Left ventricle myocardium inferior (tissue), 1 donor: ENCODE measurements at regions not wholly inside any gene's neighbourhood (a gene's known extent, or its start where the extent isn't known, plus 50 kb on each side); places are given as distances from the start of the nearest gene placed in this dataset.

Experiments used
- DNase-seq: peaks from one replicate; pipeline ENCODE4 v3.0.0-alpha.2; 2020
- H3K27ac ChIP-seq: fragments of 200-600 bp; replicated peaks from 2 replicates; pipeline ENCODE4 v1.8.0; 2021
- H3K27me3 ChIP-seq: fragments of 200-600 bp; 2 replicates; pipeline ENCODE4 v1.8.0; 2021; ENCODE audit warnings: low read depth
- H3K36me3 ChIP-seq: fragments of 200-600 bp; 2 replicates; pipeline ENCODE4 v1.8.0; 2021
- H3K4me1 ChIP-seq: fragments of 200-600 bp; 2 replicates; pipeline ENCODE4 v1.8.0; 2021
- H3K4me3 ChIP-seq: fragments of 200-600 bp; 2 replicates; pipeline ENCODE4 v1.8.0; 2021; ENCODE audit warnings: mild to moderate bottlenecking, moderate library complexity
- H3K9me3 ChIP-seq: fragments of 200-600 bp; replicated peaks from 2 replicates; pipeline ENCODE4 v1.8.0; 2021
- intact Hi-C: fragments of 100-400 bp; cut with micrococcal nuclease; formaldehyde crosslinking; loops from one replicate; pipeline ENCODE4 v1.11.0; 2022
- TF ChIP-seq, protein P1 (sequence below): fragments of 200-600 bp; IDR thresholded peaks from 2 replicates; pipeline ENCODE4 v1.8.0; 2021; ENCODE audit warnings: antibody characterized with exemption, mild to moderate bottlenecking, borderline replicate concordance
- donor health status: DM: no; HTN: yes; CAD: no; lungs with severe emphysema.

DNA sequence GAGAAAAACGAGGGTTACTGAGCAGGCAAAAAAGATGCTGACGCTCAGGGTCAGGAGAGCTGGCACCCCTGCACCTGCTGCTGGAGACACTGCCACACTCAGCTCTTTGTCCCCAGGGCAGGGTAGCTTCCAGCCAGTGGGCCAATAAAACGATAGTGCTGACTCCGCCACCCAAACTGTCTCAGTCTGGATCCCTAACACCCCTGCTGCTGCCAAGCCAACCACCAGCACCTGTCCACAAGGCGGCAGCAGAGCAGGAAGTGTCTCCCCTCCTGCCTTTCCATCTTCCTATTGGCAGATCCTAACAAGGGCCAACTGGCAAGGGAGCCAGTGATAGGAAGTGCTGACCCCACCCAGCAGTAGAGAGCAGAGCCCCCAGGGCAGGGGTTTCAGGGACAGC, 531.5 kb upstream of the SALL3 start:
- no peak for DNase-seq
- Histone ChIP-seq H3K36me3 (no peaks in the 10 kb centered on the region), H3K4me1 (no peaks in the 10 kb centered on the region), H3K9me3 (peaks cover 4% of the 10 kb centered on the region), H3K4me3 (no peak overlapping the region), H3K27ac (no peak overlapping the region), H3K27me3 (peaks cover 21% of the 10 kb centered on the region)
- TF ChIP-seq, protein P1, sequence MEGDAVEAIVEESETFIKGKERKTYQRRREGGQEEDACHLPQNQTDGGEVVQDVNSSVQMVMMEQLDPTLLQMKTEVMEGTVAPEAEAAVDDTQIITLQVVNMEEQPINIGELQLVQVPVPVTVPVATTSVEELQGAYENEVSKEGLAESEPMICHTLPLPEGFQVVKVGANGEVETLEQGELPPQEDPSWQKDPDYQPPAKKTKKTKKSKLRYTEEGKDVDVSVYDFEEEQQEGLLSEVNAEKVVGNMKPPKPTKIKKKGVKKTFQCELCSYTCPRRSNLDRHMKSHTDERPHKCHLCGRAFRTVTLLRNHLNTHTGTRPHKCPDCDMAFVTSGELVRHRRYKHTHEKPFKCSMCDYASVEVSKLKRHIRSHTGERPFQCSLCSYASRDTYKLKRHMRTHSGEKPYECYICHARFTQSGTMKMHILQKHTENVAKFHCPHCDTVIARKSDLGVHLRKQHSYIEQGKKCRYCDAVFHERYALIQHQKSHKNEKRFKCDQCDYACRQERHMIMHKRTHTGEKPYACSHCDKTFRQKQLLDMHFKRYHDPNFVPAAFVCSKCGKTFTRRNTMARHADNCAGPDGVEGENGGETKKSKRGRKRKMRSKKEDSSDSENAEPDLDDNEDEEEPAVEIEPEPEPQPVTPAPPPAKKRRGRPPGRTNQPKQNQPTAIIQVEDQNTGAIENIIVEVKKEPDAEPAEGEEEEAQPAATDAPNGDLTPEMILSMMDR: no peak
- intact Hi-C loops: no loop called here

DNA sequence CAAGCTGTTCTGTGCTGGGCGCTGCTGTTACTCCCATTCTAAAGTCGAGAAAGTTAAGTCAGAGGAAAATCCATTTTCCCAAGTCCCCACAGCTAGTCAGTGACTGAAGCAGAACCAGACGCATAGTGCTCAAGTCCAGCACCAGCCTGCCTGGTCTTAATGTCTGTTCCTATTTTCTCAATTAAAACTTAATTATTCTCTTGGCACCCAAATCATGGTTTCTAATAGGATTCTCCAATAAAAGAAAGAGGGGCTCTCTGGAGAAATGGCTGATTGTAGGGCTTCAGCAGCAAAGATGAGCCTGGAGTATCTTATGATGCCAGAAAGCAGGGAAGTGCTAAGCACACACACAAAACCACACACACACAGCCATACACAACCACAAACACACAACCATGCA, 531.0 kb upstream of the SALL3 start:
- no peaks in the 10 kb centered on the region for H3K36me3 ChIP-seq
- no peaks in the 10 kb centered on the region for H3K9me3 ChIP-seq
- H3K27ac ChIP-seq: no peak overlapping the region
- TF ChIP-seq, protein P1: no peak
- intact Hi-C loops: no loop called here
- H3K4me3 ChIP-seq: no peak overlapping the region
- DNase-seq: no peak
- no peaks in the 10 kb centered on the region for H3K4me1 ChIP-seq
- H3K27me3 ChIP-seq: peaks cover 21% of the 10 kb centered on the region

DNA sequence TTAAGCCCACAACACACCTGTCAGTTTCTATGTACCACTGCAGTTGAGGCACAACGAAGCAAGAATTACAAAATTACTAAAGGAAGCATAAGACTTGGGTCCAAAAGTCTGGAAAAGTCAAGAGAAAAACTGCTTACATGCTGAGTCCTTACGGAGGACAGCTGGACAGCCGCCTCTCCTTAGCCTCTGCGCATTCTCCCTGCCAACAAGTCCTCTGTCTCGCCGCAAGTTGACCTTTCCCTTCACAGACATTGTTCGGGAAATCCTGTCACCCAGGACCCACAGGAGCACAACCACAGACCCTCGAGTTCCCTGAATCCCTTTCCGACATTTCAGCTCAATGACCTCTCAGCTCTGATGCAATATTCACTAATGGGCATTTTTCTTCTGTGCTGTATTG, 525.4 kb upstream of the SALL3 start:
- intact Hi-C loops: no loop called here
- TF ChIP-seq, protein P1: no peak
- Histone ChIP-seq H3K9me3 (no peaks in the 10 kb centered on the region), H3K27ac (no peak overlapping the region), H3K27me3 (peaks cover 9% of the 10 kb centered on the region), H3K4me1 (no peaks in the 10 kb centered on the region), H3K4me3 (no peak overlapping the region), H3K36me3 (no peaks in the 10 kb centered on the region)
- no peak for DNase-seq

GRCh38 chr18:78455386-78455785, 524.2 kb upstream of the SALL3 start:
- TF ChIP-seq, protein P1: no peak
- H3K4me3 ChIP-seq: no peak overlapping the region
- no peaks in the 10 kb centered on the region for H3K36me3 ChIP-seq
- H3K27ac ChIP-seq: no peak overlapping the region
- peaks cover 5% of the 10 kb centered on the region for H3K27me3 ChIP-seq
- no peaks in the 10 kb centered on the region for H3K4me1 ChIP-seq
- peaks cover under 1% of the 10 kb centered on the region for H3K9me3 ChIP-seq
- DNase-seq: no peak
- intact Hi-C loops: no loop called here

DNA sequence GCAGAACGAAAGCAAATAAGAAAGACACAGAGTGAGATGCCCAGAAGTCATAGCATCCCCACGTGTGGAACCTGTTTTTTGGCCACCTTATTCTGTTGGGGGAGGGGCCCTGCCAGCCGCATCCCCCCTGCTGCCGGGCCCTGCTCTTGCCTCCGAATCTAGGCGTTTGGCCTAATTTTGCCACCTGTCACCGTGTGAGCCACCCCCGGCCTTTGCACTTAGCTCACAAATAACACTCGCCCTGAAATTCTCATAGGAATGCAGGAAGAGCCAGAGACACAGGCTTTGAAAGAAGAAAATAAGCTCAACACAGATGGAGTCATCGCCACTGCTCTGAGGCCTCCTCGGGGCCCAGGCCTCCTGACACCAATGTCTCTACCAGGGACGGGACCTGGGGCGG, 522.6 kb upstream of the SALL3 start:
- H3K36me3 ChIP-seq: no peaks in the 10 kb centered on the region
- no peak overlapping the region for H3K27ac ChIP-seq
- no peaks in the 10 kb centered on the region for H3K4me1 ChIP-seq
- no peak overlapping the region for H3K4me3 ChIP-seq
- no peaks in the 10 kb centered on the region for H3K27me3 ChIP-seq
- H3K9me3 ChIP-seq: peaks cover 6% of the 10 kb centered on the region
- intact Hi-C loops: no loop called here
- DNase-seq: no peak
- TF ChIP-seq, protein P1: no peak

DNA sequence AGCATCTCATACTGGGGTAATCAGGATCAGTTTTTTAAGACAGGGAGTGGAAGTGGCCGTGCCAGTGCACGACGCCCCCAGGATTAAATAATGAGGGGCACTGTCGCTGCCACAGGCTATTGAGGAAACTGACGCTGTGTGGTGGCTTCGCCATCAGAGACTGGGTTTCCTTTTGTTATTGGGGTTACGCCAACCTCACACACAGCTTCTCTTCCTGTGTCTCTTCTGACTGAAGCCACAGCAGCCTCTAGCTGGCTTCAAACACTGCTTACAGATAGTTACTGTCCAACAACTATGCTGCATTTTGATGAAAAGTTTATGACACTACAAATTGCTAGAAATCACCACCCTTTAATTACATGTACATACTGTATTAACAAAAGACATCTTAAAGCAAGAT, 521.9 kb upstream of the SALL3 start:
- no peak overlapping the region for H3K4me3 ChIP-seq
- no peak overlapping the region for H3K27ac ChIP-seq
- H3K36me3 ChIP-seq: no peaks in the 10 kb centered on the region
- no peak for DNase-seq
- TF ChIP-seq, protein P1: no peak
- H3K9me3 ChIP-seq: peaks cover 13% of the 10 kb centered on the region
- intact Hi-C loops: no loop called here
- H3K27me3 ChIP-seq: no peaks in the 10 kb centered on the region
- no peaks in the 10 kb centered on the region for H3K4me1 ChIP-seq
